NCI-H2196 treated with DMSO at 0.1 percent for 48 hours (cell line): ENCODE measurements at regions not wholly inside any gene's neighbourhood (a gene's known extent, or its start where the extent isn't known, plus 50 kb on each side); places are given as distances from the start of the nearest gene placed in this dataset.
A peak's percentile ranks its signal among the peaks of the same experiment; 100 is the strongest.
"Not testable (repeated sequence)": the region's sequence is repeated elsewhere in the genome, so short reads cannot be mapped to it uniquely, and the experiment has no call there.

Experiments used
- DNase-seq: peaks from one replicate; lab custom pipeline; 2025; ENCODE audit not compliant: unreplicated experiment; lab: John Stamatoyannopoulos, UW

DNA sequence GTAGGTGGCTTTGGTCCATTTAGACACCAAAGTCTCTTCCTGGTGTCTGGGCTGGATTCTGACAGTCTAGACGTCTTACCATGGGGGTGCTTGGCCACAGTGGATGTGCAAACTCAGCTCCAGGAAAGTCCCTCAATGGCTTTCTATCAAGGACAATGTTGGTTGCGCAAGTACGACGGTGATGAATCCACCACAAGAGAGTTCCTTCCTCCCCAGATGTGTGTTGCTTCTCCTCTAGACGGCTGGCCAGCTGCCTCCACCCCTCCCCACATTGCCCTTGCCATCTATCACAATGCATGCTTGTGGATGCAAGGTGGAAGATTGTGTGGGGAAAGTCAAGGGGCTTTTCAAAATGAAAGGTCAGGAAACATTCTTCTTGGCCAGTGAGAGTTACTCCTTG lies 89.7 kb upstream of the IRX2 start:
- DNase-seq: no peak

DNA sequence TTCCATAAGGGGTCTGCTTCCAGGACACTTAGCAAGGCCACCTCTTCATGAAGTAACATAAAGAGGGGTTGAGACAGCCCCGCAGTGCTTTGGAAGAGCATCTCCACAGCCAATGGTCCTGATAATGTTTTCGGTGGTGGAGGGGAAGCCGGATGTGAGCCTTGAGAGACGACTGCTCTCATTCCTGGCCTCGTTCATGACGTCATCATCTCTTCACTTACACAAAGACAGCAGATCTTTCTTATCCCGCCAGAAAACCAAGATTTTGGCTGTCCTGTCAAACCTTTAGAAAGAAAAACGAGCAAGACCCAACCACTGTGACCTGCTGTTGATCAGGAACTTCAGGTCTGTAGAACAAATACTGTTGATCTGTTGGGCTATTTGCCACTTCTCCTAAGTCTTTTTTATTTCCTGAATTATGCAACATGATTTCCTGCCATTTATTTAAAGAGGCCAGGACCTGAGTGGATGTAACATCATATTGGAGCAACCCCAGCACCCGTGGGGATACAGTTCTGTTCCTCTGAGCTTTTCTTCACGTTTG lies 89.0 kb upstream of the IRX2 start:
- DNase-seq: no peak

- no peak for DNase-seq
Measured at GRCh38 chr5:2836133-2836532, 84.7 kb upstream of the IRX2 start.

GRCh38 chr5:2833556-2833955 lies 82.1 kb upstream of the IRX2 start:
- DNase-seq: no peak

DNA sequence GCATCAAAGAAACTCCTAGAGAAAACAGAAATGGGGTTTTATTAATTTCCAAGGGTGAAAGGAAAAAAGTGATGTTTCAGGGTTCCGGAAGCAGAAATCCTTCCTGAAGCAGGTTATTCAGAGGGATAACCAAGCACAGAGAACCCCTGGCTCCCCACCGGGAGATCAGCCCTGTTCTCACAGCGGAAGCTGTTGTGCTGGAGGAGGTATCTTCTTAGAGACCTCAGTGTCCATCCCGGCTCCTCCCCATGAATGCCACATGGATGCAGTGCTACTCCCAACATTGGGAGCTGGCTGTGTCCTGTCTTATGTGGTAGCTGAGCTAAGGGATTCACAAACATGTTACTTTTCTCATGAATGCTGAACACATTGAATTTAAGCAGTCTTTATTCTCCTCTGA lies 80.9 kb upstream of the IRX2 start:
- no peak for DNase-seq

DNA sequence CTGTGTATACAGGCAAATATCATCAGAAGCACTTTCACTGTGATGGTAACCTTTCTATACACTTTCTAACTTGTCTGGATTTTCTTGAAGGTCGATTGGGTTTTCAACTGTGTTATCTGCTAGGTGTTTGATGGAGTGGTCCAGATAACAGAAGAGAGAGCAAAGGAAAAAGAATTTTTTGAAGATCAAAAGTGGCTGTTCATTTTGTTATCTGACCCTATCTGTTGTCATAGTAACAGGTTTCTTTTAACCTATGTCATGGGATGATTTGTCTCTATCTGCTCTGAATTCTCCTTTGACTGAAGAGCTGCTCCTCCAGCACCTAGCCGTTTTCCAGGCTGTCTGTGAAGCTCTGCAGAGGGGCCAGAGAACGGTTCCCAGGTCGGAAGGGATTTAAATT lies 77.8 kb upstream of the IRX2 start:
- no peak for DNase-seq

GRCh38 chr5:2818936-2819335 lies 67.5 kb upstream of the IRX2 start:
- DNase-seq: no peak

DNA sequence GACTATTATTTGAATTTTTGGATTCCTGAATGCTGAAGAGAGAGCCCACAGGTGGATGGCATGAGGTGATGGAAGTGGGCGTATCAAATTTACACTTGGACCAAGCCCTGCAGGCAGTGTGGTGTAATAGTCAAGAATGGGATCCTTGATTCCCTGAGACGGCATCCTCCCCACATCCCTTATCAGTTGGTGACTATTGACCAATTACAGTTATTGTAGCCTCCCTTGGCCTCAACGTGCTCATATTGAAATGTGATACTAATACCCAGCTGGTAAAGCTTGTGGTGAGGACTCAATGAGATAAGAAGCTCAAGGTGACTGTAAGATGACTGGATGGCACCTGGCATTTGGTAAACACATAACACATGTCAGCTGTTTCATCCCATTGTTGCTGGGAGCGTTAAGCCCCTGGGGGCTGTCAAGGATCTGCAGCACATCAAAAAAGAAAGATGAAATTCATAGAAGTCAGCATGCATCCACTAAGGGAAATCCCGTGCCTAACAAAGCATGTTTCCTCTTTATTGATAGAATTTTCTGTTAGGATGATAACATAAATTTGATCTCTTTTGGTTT lies 65.6 kb upstream of the IRX2 start:
- peak; percentile 72 for DNase-seq

DNA sequence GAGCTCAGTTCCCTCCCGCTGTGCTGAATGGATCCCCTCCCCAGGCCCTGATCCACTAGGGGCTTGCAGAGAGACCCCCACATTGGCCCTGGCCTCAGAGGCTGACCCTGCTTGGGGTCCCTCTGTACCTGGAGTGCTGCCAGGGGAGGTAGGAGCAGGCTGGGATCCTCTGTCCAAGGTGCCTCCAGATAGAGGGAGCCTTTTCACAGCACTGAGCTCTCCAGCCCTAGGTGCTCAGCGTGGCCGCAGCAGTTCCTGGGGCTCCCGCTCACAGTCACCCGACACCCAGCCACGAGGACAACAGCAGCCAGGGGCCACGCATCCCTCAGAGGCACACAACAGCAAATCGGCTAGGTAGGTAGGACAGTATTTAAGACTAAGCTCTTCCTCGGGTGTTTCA lies 62.2 kb upstream of the IRX2 start:
- DNase-seq: no peak

DNA sequence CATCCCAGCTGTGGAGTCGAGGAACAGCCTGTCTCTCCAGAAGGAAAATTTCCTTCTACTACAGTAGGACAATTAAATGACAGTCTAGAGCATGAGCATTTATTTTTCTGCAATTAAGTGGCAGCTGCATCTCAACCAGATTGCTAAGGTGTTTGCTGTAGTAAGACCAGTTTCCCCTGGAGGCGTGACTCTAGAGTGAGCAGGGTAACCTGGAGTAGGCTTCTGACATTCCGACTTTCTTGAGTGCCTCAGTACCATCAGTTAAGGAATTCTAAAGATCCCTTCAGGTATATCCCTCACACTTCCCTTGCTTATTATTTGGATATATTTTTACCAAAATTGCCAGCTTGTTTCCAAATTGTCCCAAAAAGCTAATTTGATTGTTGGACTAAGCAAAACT lies 59.2 kb upstream of the IRX2 start:
- DNase-seq: no peak

- DNase-seq: not testable (repeated sequence)
Measured at GRCh38 chr5:2807244-2807643, 55.8 kb upstream of the IRX2 start.

- no peak for DNase-seq
Measured at GRCh38 chr5:2806176-2806575, 54.7 kb upstream of the IRX2 start.

DNA sequence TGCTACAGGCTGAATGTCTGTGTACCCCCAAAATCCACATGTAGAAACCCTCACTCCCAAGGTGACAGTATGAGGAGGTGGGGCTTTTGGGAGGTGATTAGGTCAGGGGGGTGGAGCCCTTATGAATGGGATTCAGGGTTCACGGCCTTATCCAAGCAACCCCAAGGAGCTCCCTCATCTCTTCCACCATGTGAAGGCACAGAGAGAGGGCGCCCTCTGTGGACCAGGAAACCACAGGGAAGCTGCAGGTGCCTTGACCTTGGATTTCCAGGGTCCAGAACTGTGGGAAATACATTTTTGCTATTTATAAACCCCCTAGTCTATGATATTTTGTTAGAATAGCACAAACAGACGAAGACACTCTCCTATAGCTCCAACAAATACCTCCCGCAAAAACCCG lies 53.6 kb upstream of the IRX2 start:
- DNase-seq: no peak

GRCh38 chr5:2803751-2804150 lies 52.3 kb upstream of the IRX2 start:
- DNase-seq: no peak

GRCh38 chr5:2802693-2803365 lies 51.4 kb upstream of the IRX2 start:
- DNase-seq: no peak

- no peak for DNase-seq
Measured at GRCh38 chr5:2801577-2802525, 50.4 kb upstream of the IRX2 start.
